AG04449 (cell line): ENCODE measurements at regions not wholly inside any gene's neighbourhood (a gene's known extent, or its start where the extent isn't known, plus 50 kb on each side); places are given as distances from the start of the nearest gene placed in this dataset.
A peak's percentile ranks its signal among the peaks of the same experiment; 100 is the strongest.

Experiments
- CTCF ChIA-PET: fragments of 350-600 bp; formaldehyde crosslinking; extraction: SDS; loops from one replicate; lab custom pipeline; 2021; ENCODE audit warnings: antibody characterized with exemption; lab: Yijun Ruan, JAX
- POLR2A ChIA-PET: fragments of 400-600, 350-600 bp; formaldehyde crosslinking; extraction: SDS; loops from one replicate; lab custom pipeline; 2020; ENCODE audit warnings: antibody characterized with exemption, inconsistent platforms; lab: Yijun Ruan, JAX
- DNase-seq: peaks from one replicate; pipeline ENCODE4 v3.0.0-alpha.2; 2010; ENCODE audit warnings: low read depth, low spot score
- H3K4me3 ChIP-seq: 2 replicates; pipeline ENCODE4 v1.5.1; 2011; ENCODE audit warnings: low read depth, mild to moderate bottlenecking, control low read depth, low read length
- CTCF ChIP-seq: IDR thresholded peaks from one replicate; pipeline ENCODE4 v1.5.1; 2011; ENCODE audit warnings: mild to moderate bottlenecking, moderate library complexity, low read length, control low read depth, inconsistent platforms; ENCODE audit not compliant: insufficient read depth; ENCODE audit errors: missing control alignments

DNA sequence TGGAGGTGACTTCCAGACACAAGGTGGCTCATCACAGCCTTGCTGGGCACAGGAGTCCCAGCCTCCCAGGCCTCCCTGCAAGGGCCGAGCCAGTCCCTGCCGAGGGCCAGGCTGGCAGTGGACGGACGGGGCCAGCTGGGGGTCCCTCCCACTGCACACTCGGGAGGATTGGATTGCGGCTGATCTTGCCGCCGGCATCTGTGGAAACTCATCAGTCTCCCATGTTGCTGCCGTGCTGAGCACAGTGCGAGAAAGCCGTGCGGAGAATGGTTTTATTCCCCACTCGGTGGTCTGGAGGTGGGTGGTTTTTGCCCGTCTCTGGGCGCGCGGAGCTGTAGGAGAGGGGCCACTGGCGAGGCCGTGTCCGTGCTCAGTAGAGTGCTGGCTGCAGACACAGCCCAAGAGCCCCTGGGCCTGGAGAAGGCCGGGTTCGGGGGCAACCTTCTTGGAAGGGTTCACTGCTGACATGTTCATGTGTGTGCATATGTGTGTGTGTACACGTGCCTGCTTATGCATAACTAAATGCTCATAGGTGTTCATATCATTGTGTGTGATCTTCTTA lies 1246.4 kb downstream of the BRD1 start:
- DNase-seq = no peak
- no peak for TF ChIP-seq CTCF
- POLR2A ChIA-PET = no interaction called here
- H3K4me3 ChIP-seq = no peak overlapping the region
- CTCF ChIA-PET = no interaction called here

GRCh38 chr22:48580481-48580970 lies 1247.1 kb downstream of the BRD1 start:
- CTCF ChIA-PET = no interaction called here
- no peak for DNase-seq
- no peak overlapping the region for H3K4me3 ChIP-seq
- POLR2A ChIA-PET = no interaction called here
- no peak for TF ChIP-seq CTCF

DNA sequence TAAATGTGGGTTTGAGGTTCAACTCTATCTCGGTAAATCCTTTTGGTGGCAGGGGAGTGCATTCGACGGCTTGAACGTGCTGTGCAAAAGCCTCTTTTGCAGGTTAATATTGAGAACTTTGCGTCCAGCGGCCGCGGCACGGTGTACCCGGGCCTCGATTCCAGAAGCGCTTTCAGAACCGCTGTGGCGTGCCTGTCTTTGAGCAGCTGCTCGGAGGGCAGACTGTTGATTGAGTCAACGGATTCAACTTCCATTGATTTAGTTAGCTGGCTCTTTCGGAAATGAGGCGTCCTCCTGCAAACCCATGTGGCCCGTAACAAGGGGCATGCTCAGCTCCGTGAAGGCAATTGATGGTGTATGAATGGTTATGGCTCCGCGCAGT lies 1247.8 kb downstream of the BRD1 start:
- POLR2A ChIA-PET = no interaction called here

GRCh38 chr22:48579043-48579927 lies 1248.4 kb downstream of the BRD1 start:
- DNase-seq = peak; percentile 34
- POLR2A ChIA-PET = interaction anchor here (1.1 kb wide), 1 partner anchor 11 kb away, joined by 3 read pairs; no protein-coding TSS in a partner anchor
- no peak for TF ChIP-seq CTCF
- no peak overlapping the region for H3K4me3 ChIP-seq
- CTCF ChIA-PET = interaction anchor here (1.1 to 2.6 kb wide), 2 partner anchors 388 to 1055 kb away, joined by 3 to 14 read pairs; no protein-coding TSS in a partner anchor

More for the DNA sequence above, 1247.8 kb downstream of the BRD1 start:
- no peak overlapping the region for H3K4me3 ChIP-seq
- CTCF ChIA-PET = interaction anchor here (1.1 kb wide), 1 partner anchor 387 kb away, joined by 3 read pairs; no protein-coding TSS in a partner anchor
- DNase-seq = no peak
- TF ChIP-seq CTCF = no peak

DNA sequence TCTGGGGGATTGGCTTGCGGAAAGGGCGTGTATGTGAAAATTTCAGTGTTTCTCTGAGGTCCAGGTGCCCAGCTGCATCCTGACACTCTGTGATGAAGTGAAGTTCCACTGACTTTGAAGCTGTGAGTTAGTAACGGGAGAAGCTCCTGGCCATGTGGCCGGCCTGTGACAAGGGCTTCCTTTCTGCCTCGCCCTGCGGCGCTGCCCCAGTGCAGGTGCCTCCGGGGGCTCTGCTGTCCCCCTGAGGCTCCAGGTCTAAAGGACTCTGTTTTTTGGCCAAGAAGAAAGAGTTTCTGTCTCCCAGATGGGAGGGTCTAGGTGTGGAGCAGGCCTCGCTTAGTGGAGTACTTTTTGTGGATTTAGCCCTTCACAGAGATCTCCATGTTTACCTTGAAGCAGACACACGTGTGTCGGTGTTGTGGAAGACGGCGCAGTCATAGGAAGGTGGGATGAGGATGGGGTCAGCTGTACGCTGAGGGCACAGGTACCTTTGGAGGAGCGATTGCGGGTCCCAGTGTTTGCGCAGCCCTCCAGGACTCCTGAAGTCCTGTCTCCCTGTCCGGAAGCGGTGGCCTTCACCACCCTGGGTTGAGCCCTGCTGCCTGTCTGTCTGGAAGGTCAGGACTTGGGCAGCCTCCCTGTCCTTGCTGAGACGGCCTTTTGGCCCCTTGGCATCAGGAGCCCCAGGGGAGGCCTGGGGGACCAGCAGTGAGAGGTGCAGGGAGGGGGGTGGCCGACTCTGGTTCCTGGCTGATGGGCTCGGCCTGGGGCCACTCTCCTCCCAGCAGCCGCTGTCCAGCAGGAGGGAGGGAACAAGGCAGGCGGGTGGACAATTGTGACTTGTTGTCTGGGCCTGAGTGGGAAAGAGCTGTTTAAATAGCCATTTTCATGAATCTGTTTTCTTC lies 1249.3 kb downstream of the BRD1 start:
- no peak for DNase-seq
- no peak for TF ChIP-seq CTCF
- no peak overlapping the region for H3K4me3 ChIP-seq
- CTCF ChIA-PET = interaction anchor here (1.1 to 2.6 kb wide), 3 partner anchors 389 to 1056 kb away, joined by 3 to 14 read pairs (median 4); no protein-coding TSS in a partner anchor
- POLR2A ChIA-PET = interaction anchor here (1.1 kb wide), 1 partner anchor 12 kb away, joined by 3 read pairs; no protein-coding TSS in a partner anchor
